Stomach (tissue), 8 donors: ENCODE measurements at regions not wholly inside any gene's neighbourhood (a gene's known extent, or its start where the extent isn't known, plus 50 kb on each side); places are given as distances from the start of the nearest gene placed in this dataset.

Experiments used
- DNase-seq, 2 donors: peaks; one replicate each; pipeline versions ENCODE4 v3.0.0 to v3.0.0-alpha.2; 2013 to 2019
- H3K27ac ChIP-seq, 5 donors: fragments of 200-600 bp in 4 of 5; sonication (generic) in 4 of 5; one replicate each; pipeline ENCODE4 v1.5.1; 2013 to 2019; ENCODE audit warnings: mild to moderate bottlenecking in 1 of 5, moderate library complexity in 1 of 5
- H3K27me3 ChIP-seq, 3 donors: fragments of 200-600 bp; sonication (generic); one replicate each; pipeline ENCODE4 v1.5.1; 2017 to 2019; ENCODE audit warnings: mixed run types in 1 of 3
- H3K36me3 ChIP-seq, 4 donors: fragments of 200-600 bp; sonication (generic); 1 replicate in 3 of 4; 2 replicates in 1 of 4; pipeline ENCODE4 v1.5.1; 2016 to 2019
- H3K4me1 ChIP-seq, 4 donors: fragments of 200-600 bp; sonication (generic); one replicate each; pipeline ENCODE4 v1.5.1; 2016 to 2019
- H3K4me3 ChIP-seq, 4 donors: fragments of 200-600 bp; sonication (generic) in 3 of 4; one replicate each; pipeline ENCODE4 v1.5.1; 2016 to 2019; ENCODE audit warnings: mild to moderate bottlenecking in 1 of 4
- H3K9me3 ChIP-seq, 4 donors: fragments of 200-600 bp; sonication (generic); one replicate each; pipeline ENCODE4 v1.5.1; 2016 to 2019
- EP300 ChIP-seq: sonication (generic); formaldehyde crosslinking; IDR thresholded peaks from one replicate; pipeline ENCODE4 v1.6.1; 2017; ENCODE audit warnings: antibody characterized with exemption
- POLR2A ChIP-seq, 4 donors: fragments of 450-650 bp; IDR thresholded peaks; one replicate each; pipeline ENCODE4 v1.6.1; 2016; ENCODE audit warnings: antibody characterized with exemption in 4 of 4, control low read depth in 2 of 4, mild to moderate bottlenecking in 1 of 4, moderate library complexity in 1 of 4
- POLR2AphosphoS5 ChIP-seq, 3 donors: sonication (generic); formaldehyde crosslinking; IDR thresholded peaks; one replicate each; pipeline ENCODE4 v1.6.1; 2016; ENCODE audit warnings: antibody characterized with exemption in 3 of 3
- WGBS, 5 donors: extraction: QIAGEN DNeasy Blood & Tissue Kit in 3 of 5; methylation state at CpG; one replicate each; pipeline versions ENCODE4 v1.1.5 to v1.1.7; 2013 to 2018; 5-methylcytosine and 5-hydroxymethylcytosine counted together
- intact Hi-C: fragments of 100-400 bp; cut with DNase I; formaldehyde crosslinking; loops from one replicate; pipeline ENCODE4 v1.15.1; 2023; ENCODE audit warnings: low total_unique reads
- TF ChIP-seq, protein P1 (sequence below), 7 experiments: fragments of 450-650 bp in 4 of 7; fragments of 200-600 bp in 3 of 7; sonication (generic) in 3 of 7; IDR thresholded peaks; one replicate each; pipeline ENCODE4 v1.5.1; 2016 to 2019; ENCODE audit warnings: antibody characterized with exemption in 7 of 7, control low read depth in 2 of 7, mild to moderate bottlenecking in 1 of 7
- donor health status: healthy with polysubstance abuse.
- donor health status: Bipolar disorder and iron deficiency.
- donor health status: healthy.

DNA sequence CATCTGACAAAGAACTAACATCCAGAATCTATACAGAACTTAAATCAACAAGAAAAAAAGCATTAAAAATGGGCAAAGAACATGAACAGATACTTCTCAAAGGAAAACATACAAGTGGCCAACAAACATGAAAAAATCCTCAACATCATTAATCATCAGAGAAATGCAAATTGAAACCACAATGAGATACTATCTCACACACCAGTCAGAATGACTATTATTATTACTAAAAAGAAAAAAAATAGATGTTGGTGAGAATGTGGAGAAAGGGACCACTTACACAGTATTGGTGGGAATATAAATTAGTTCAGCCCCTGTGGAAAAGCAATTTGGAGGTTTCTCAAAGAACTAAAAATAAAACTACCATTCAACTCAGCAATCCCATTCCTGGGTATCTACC, 89.1 kb upstream of the ADO start:
- TF ChIP-seq POLR2AphosphoS5 (IDR thresholded peaks at IDR 0.05), result no peak
- TF ChIP-seq, protein P1, sequence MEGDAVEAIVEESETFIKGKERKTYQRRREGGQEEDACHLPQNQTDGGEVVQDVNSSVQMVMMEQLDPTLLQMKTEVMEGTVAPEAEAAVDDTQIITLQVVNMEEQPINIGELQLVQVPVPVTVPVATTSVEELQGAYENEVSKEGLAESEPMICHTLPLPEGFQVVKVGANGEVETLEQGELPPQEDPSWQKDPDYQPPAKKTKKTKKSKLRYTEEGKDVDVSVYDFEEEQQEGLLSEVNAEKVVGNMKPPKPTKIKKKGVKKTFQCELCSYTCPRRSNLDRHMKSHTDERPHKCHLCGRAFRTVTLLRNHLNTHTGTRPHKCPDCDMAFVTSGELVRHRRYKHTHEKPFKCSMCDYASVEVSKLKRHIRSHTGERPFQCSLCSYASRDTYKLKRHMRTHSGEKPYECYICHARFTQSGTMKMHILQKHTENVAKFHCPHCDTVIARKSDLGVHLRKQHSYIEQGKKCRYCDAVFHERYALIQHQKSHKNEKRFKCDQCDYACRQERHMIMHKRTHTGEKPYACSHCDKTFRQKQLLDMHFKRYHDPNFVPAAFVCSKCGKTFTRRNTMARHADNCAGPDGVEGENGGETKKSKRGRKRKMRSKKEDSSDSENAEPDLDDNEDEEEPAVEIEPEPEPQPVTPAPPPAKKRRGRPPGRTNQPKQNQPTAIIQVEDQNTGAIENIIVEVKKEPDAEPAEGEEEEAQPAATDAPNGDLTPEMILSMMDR (IDR thresholded peaks at IDR 0.05), result no peak
- TF ChIP-seq EP300, result no peak
- no peak for TF ChIP-seq POLR2A (IDR thresholded peaks at IDR 0.05)
- Histone ChIP-seq H3K9me3 (no peaks in the 10 kb centered on the region), H3K4me3 (no peak overlapping the region), H3K27me3 (no peaks in the 10 kb centered on the region), H3K36me3 (no peaks in the 10 kb centered on the region), H3K27ac (no peak overlapping the region), H3K4me1 (no peaks in the 10 kb centered on the region)
- DNase-seq, result no peak
- intact Hi-C loops, result no loop called here

DNA sequence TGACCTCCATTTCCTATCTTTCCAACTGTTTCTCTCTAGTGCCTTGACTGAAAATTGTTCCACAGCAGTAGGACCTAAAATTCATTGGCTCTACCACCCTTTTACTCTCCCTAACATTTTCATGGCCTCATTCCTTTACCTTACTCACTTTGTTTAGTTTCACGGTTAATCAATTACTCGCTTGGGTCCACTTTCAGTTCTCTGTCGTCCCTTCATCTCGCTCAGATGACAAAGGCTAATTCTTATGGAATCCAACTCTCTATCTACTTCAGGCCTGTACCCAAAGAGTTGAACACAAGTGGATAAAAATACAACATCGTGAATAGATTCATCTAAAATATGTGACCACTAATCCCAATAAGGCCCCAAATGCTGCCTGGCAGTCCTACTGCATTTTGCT, 85.9 kb upstream of the ADO start:
- TF ChIP-seq POLR2AphosphoS5 (IDR thresholded peaks at IDR 0.05) (no peak), POLR2A (IDR thresholded peaks at IDR 0.05) (no peak), EP300 (no peak)
- TF ChIP-seq, protein P1 (IDR thresholded peaks at IDR 0.05), result no peak
- H3K36me3 ChIP-seq, result no peaks in the 10 kb centered on the region
- H3K27me3 ChIP-seq, result no peaks in the 10 kb centered on the region

DNA sequence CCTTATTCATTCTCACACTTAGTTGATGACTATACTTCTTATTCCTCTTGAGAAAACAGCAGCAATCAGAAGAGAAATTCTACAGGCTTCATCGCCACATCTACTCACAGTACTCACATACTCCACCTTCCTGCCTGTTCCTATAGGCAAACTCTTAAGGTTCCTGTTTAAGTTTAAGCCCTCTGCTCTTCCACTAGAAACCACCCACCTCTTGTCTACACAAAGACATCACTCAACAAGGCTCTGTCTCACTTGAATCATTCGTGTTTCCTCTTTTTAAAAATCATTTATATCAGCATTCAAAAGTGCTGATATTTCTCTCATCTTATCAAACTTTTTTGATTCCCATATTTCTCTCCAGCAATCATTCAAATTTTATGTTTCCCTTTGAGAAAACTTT, 85.5 kb upstream of the ADO start:
- WGBS, 5 donors, result 76 to 84% (median 81%) methylated on average over 2 of the region's 2 CpGs
- intact Hi-C loops, result no loop called here

More for the DNA sequence above, 85.9 kb upstream of the ADO start:
- 48 to 68% (median 64%) methylated on average over 5 of the region's 5 CpGs for WGBS, 5 donors
- no peaks in the 10 kb centered on the region for H3K4me1 ChIP-seq
- DNase-seq, result no peak
- H3K4me3 ChIP-seq, result no peak overlapping the region
- intact Hi-C loops, result no loop called here
- no peak overlapping the region for H3K27ac ChIP-seq
- no peaks in the 10 kb centered on the region for H3K9me3 ChIP-seq

DNA sequence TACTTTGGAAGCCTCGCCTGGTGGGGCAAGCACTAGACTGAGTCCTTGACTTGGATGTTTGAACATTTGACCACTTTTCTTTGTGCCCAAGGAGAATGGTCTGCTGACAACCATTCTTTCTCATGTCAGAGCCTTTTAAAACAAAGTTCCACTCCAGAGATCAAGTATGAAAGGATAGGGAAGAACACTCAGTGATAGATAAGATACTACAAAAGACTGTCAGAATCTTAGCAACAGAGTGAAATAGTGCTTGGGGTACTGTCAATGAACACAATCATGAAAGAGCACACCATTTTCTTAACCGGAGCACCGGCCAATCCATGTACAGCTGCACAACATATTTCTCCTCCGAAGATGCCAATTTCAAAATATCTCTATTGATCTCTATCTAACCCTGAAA, 82.8 kb upstream of the ADO start:
- H3K9me3 ChIP-seq, result no peaks in the 10 kb centered on the region
- H3K4me1 ChIP-seq, result no peaks in the 10 kb centered on the region
- no peak for DNase-seq
- intact Hi-C loops, result no loop called here
- WGBS, 5 donors, result 83 to 91% (median 90%) methylated on average over 4 of the region's 4 CpGs
- H3K27me3 ChIP-seq, result no peaks in the 10 kb centered on the region
- TF ChIP-seq POLR2A (IDR thresholded peaks at IDR 0.05), result no peak
- no peak for TF ChIP-seq POLR2AphosphoS5 (IDR thresholded peaks at IDR 0.05)
- TF ChIP-seq EP300, result no peak
- TF ChIP-seq, protein P1 (IDR thresholded peaks at IDR 0.05), result no peak
- H3K4me3 ChIP-seq, result no peak overlapping the region
- H3K27ac ChIP-seq, result no peak overlapping the region
- H3K36me3 ChIP-seq, result no peaks in the 10 kb centered on the region

More for the DNA sequence above, 85.5 kb upstream of the ADO start:
- no peak for TF ChIP-seq POLR2A (IDR thresholded peaks at IDR 0.05)
- TF ChIP-seq, protein P1 (IDR thresholded peaks at IDR 0.05), result no peak
- TF ChIP-seq EP300, result no peak
- no peak for TF ChIP-seq POLR2AphosphoS5 (IDR thresholded peaks at IDR 0.05)
- DNase-seq, result no peak
- Histone ChIP-seq H3K27me3 (no peaks in the 10 kb centered on the region), H3K36me3 (no peaks in the 10 kb centered on the region), H3K4me1 (no peaks in the 10 kb centered on the region), H3K9me3 (no peaks in the 10 kb centered on the region), H3K4me3 (no peak overlapping the region), H3K27ac (no peak overlapping the region)
